GM21723 (cell line): ENCODE measurements at regions not wholly inside any gene's neighbourhood (a gene's known extent, or its start where the extent isn't known, plus 50 kb on each side); places are given as distances from the start of the nearest gene placed in this dataset.
"Not testable (repeated sequence)": the region's sequence is repeated elsewhere in the genome, so short reads cannot be mapped to it uniquely, and the experiment has no call there.

ENCODE experiments used
- ATAC-seq: cut with Tn5 transposase; IDR thresholded peaks from one replicate; pipeline ENCODE4 v1.9.1; 2021; ENCODE audit warnings: mild to moderate bottlenecking, moderate library complexity; ENCODE audit not compliant: unreplicated experiment

DNA sequence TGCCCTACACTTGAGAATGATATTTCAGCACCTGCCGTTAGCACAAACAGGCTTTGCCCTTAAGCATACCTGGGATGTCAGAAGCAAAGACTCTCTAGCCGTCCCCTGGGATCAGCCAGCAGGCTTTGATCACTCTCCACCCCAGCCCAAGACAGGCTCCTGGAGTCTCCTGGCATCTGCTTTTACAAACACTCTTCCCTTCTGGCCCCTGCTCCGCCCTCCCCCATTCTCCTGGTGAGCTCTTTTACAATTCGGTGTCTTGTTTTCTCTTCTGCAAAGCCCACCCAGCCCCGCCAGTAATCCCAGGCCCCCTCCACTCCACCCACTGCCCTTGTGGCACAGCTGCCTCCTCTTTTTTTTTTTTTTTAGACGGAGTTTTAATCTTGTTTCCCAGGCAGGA, 50.4 kb downstream of the KATNIP start:
- ATAC-seq = no peak

DNA sequence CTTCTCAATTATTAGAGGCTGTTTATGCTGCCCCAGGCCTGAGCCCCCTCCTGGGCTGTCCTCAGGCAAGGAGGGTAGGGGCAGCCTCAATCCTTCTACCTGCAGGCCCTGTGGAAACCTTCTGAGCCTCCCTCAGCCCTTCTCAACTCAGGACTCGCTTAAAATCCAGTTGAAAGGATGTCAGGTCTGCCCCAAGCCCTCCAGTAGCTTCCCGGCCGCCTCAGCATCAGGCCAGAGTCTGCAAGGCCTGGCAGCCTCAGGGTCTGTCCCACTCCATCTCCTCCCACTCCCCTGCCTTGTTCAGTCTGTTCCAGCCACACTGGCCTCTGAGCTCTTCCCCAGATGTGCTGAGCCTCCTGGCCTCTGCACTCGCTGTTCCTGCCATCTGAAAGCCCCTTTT, 52.2 kb downstream of the KATNIP start:
- no peak for ATAC-seq

- ATAC-seq = not testable (repeated sequence)
Measured at GRCh38 chr16:27605500-27606106, 55.7 kb downstream of the KATNIP start.

GRCh38 chr16:27611340-27611739, 61.4 kb downstream of the KATNIP start:
- no peak for ATAC-seq

DNA sequence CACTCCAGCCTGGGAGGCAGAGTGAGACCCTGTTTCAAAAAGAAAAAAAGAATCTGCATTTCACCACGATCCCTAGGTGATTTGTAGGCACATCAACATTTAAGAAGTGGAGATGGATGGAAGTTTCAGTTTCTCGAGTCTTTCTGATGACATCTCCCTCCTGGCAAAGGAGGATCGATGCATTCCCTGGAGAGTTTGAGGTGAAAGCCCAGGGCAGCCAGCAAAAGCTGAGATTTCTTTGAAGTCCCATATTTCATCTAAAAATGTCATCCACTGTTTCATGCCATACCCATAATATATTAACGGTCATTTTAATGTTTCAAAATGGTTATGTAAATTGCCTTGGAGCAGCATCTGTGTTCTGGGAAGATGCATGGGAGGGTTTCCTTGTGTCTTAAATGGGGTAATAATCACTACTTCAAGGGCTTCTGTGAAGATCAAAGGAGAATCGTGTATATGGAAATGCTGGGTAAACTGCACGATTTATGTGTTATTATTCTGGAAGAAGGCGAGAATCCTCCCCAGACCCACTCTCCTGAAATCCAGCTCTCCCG, 63.4 kb downstream of the KATNIP start:
- ATAC-seq = no peak

- ATAC-seq = no peak
Measured at GRCh38 chr16:27617665-27618064, 67.7 kb downstream of the KATNIP start.

- ATAC-seq = no peak
Measured at GRCh38 chr16:27618165-27618564, 68.2 kb downstream of the KATNIP start.

DNA sequence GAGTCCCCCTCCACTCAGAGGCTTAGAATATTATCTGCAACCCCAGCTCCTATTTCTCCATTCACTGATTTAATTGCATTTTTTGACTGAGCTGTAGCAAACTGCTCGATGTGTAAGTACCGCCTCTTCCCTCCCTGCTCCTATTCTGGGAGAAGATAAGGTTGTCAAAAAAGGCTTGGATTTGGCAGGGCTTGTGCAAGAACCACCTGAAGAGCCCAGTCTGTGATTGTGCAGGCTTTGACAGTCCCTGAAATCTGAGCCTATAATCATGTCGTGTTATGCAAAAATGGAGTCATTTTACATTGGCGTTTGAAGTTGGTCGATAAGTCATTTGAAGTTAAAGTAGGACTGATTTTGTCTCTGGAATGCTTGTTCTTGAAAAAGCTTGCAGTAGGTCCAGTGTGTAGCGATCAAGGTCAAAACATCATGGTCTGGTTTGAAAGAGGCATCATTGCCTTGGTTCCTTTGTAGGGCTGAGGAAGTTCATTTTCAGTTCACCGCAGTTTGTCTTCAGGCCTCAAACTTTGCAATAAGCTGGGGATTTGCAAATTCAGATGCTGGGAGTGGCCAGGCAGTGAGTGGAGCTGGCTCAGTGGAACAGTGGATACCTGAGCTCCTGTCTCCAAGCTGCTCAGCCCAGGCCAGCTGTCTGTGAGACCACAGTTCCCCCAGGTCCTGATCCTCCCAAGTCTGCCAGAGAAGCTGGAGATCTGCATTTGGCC, 68.8 kb downstream of the KATNIP start:
- ATAC-seq = no peak

DNA sequence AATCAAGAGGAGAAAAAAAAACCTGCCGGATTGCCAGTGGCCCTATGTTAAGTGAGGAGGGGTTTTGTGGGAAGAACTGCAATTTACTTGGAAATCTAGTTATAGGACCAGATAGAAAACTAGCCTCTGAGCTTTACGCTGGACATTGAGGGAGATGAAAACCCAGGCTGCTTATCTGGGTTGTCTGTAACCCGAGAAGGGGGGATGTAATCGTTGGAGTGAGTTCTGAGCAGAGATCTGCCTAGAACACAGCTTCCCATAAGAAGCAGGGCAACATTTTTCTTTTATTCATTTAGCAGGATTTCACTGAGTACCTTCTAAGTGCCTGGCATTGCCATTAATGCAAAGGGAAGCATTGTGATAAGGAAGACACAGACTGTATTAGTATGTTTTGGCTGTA, 70.6 kb downstream of the KATNIP start:
- no peak for ATAC-seq

DNA sequence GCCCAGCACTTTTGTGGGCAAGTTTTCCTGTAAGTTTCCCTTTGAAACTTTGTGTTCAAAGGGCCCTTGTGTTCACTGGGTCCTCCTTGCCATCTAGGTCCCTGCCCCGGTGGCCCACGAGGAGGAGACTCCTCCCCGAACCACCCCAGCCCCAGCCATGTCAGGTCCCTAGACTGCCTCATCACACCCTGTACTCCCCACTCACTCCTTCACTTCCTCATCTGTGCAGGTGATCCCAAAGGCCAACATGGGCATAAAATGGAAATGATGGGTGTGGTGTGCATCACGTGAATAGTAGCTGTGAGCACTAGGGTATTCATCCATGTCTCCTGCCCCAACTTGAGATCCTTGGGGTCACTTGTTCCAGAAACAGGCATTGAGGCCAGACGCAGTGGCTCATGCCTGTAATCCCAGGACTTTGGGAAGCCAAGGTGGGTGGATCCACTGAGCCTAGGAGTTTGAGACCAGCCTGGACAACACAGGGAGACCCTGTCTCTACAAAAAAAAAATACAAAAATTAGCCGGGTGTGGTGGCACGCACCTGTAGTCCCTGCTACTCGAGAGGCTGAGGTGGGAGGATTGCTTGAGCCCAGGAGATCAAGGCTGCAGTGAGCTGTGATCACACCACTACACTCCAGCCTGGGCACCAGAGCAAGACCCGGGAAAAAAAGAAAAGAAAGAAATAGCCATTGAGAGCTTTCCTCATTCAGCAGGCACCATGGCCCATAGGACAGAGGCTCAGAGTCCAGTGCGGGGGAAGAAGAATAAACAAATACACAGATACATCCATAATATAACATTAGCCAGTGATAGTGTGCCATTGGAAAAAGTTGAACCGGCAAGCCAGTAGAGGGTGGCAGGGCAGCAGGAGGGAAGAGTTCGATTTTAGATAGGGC, 74.5 kb downstream of the KATNIP start:
- ATAC-seq = no peak

DNA sequence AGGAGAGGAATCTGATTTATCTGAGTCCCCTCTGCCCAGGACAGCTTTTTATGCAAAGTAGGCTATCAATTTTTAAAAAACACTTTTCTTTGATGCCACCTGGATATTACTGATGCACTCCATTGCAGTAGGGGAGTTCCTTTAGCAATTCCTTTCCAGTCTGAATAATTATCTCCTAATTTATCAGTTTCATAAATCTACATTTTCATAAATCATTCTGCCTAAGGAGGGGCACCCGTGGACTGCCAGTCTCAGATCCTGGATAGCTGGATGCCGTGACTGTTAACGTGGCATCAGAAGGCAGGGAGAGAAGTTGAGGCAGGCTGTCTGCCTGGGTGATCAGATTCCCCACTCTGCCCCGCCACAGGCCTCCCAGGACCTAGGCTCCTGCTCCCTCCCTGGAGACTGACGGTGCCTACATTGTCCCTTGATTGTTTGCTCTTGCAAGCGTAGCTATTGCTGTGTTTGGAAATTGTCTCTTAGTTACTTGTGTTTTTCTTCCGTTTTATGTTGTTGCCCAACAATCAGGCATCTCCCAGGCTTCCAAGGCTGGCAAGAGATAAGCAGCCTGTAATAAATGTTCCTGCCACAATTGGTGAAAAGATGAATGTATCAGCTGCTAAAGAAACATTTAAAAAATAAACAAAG, 75.2 kb downstream of the KATNIP start:
- ATAC-seq = no peak

DNA sequence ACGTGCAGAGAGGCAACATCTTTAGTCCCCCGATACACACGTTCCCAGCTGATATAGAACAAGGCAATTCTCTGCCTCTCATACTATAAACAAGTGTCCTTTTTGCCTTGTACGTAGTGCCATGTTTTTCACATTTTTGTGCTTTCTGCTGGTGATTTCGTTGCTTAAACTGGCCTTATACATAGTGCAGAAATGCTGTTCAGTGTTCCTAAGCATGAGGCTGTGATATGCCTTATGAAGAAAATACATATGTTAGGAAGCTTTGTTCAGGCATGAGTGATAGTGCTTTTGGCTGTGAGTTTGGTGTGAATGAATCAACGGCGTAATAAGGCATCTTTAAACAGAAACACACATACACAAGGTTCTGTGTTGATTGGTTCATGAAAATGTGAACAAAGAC, 77.2 kb downstream of the KATNIP start:
- no peak for ATAC-seq

DNA sequence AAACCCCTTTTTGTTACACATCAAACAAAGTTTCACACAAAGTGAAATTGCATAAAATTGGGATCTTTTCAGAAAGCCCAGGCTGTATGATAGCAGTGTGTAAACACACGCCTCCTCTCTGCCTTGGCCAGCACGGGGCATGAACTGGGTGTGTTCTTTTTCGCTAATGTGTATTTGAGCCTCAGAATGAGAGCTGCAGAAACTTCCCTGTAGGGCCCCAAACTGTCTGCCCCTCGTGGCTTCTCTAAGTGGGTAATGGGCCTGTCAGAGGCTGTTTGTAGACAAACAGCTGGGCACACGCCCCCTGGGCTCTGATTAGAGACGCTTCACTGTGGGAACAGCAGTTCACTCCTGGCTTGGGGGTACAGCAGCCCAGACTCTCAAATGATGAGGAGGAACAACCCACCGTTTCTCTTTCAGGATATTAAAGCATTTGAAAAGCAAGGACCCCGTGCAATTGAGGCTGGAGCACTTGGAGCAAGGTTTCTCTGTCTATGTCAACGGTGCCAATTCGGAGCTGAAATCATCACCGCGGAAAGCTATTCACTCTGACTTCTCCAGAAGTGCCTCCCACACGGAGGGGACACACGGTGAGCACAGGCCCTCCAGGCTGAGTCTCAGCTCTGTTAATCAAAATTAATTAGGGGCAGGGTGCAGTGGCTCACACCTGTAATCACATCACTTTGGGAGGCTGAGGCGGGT, 78.4 kb downstream of the KATNIP start:
- ATAC-seq = no peak

DNA sequence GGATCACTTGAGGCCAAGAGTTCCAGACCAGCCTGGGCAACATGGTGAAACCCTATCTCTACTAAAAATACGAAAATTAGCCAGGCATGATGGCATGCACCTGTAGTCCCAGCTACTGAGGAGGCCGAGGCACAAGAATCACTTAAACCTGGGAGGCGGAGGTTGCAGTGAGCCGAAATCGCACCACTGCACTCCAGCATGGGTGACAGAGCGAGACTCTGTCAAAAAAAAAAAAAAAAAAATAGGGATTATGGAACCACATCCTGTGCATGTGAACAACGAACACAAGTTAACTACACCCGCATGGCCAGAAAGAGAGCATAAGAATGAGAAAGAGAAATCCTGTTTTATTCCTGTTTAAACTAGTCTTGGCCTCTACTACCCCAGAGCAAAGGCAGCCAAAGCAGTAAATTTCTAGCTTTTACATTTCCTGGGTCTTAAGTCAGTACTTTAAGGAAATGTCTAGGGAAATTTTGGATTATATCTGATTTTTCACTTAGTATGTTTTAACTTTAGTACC, 79.1 kb downstream of the KATNIP start:
- ATAC-seq = not testable (repeated sequence)

DNA sequence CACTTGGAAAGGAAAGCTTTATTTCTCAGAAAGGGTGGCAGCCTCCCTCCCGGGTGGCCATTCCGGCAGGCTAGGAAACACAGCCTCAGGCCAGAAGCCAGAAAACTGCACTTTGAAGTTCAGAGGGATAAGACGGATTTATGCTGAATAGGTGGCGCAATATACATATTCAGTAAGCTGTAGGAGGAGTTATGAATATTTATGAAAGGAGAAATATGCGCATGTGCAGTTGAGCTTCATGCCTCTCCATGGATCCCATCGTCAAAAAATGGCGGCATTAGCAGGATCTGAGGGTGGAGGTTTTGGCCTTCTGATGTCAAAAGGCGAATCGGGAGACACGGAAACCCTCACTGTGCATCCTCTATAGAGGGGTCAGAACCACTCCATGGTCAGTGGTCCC, 82.3 kb downstream of the KATNIP start:
- ATAC-seq = no peak

GRCh38 chr16:27633221-27633620, 83.3 kb downstream of the KATNIP start:
- ATAC-seq = no peak

DNA sequence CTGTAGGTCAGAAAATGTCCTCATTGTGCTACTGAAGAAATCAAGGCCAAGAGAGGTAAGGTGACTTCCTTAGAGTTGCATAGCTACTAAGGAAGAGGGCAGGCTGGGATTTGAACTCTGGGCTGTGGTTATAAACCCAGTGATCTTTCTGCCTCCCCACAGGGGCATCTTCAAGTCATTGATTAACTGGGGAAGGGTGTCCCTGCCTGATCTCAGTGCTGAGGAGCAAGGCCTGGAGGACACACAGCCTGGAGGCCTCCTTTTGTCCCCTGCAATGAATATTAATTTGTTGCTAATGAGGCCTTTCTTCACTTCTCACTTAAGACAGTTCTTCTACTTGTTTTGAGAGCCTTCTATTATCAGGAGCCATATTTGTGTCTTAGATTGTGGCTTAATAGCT, 83.8 kb downstream of the KATNIP start:
- ATAC-seq = no peak

GRCh38 chr16:27634779-27635178, 84.8 kb downstream of the KATNIP start:
- no peak for ATAC-seq

DNA sequence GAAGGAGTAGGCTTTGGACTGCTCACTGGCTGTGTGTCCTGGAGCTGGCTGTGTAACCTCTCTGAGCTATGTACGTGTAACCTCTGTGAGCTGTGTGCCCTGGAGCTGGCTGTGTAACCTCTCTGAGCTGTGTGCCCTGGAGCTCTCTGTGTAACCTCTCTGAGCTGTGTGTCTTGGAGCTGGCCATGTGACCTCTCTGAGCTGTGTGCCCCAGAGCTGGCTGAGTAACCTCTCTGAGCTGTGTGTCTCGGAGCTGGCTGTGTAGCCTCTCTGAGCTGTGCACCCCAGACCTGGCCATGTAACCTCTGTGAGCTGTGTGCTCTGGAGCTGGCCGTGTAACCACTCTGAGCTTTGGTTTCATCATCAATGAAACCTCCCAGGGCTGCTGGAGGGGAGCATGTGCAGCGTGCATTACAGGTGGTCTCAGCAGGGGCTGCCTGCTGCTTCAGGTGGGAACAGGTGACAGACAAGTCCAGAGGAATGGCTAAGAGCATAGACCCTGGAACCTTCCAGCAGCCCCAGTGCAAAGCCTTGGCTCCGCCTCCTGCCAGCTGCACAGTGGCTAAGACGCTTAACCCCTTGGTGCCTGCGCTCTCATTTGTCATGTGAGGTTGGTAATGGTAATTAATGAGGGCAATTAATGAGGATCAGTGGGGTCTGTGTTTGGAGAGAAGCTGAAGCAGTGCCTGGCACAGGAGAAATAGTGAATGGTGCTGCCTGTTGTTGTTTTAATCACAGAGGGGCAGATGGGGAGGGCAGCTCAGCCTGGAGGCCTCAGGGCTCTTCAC, 86.7 kb downstream of the KATNIP start:
- no peak for ATAC-seq
